ENCODE measurements at regions not wholly inside any gene's neighbourhood (a gene's known extent, or its start where the extent isn't known, plus 50 kb on each side); places are given as distances from the start of the nearest gene placed in this dataset.

DNA sequence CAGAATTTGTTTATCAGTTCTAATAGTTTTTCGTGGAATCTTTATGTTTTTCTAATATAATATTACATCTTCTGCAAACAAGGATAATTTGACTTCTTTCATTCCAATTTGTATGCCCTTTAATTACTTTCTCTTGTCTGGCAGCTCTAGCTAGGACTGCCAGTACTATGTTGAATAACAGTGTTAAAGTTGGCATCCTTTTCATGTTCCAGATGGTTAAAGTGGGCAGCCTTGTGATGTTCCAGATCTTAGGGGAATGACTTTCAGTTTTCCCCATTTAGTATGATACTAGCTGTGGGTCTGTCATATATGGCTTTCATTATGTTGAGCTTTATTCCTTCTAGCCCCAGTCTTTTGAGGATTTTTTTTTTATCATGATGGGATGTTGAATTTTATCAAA, 220.6 kb upstream of the WDFY3 start:
- no peak for TF ChIP-seq EZH2phosphoT487 (IDR thresholded peaks at IDR 0.05; ENCODE audit: low read length)
- TF ChIP-seq, protein P1, sequence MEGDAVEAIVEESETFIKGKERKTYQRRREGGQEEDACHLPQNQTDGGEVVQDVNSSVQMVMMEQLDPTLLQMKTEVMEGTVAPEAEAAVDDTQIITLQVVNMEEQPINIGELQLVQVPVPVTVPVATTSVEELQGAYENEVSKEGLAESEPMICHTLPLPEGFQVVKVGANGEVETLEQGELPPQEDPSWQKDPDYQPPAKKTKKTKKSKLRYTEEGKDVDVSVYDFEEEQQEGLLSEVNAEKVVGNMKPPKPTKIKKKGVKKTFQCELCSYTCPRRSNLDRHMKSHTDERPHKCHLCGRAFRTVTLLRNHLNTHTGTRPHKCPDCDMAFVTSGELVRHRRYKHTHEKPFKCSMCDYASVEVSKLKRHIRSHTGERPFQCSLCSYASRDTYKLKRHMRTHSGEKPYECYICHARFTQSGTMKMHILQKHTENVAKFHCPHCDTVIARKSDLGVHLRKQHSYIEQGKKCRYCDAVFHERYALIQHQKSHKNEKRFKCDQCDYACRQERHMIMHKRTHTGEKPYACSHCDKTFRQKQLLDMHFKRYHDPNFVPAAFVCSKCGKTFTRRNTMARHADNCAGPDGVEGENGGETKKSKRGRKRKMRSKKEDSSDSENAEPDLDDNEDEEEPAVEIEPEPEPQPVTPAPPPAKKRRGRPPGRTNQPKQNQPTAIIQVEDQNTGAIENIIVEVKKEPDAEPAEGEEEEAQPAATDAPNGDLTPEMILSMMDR (IDR thresholded peaks at IDR 0.05; ENCODE audit: low read length): no peak
- no peak for TF ChIP-seq EZH2 (optimal IDR thresholded peaks at IDR 0.05; ENCODE audit: low read depth, low read length)
